ENCODE measurements at regions not wholly inside any gene's neighbourhood (a gene's known extent, or its start where the extent isn't known, plus 50 kb on each side); places are given as distances from the start of the nearest gene placed in this dataset.

DNA sequence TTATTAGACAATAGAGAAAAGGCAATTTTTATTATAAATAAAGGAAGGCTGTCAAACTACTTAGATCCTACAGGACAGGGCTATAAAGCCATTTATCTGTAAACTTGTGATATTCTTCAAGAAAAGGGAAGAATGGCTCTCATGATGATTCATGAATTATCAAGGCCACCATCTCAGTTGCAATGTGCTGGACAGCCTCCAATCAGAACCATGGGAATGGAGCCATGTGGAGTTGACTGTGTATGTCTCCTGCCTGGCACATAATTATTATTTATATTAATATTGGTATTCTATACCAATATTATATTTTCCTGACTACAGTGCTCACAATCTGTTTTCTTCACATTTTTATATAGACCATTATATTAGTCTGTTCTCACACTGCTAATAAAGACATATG lies 560.5 kb upstream of the MIR17HG start:
- no peak for TF ChIP-seq POLR2A (IDR thresholded peaks at IDR 0.05; ENCODE audit: low read length)
- TF ChIP-seq GATA1 (IDR thresholded peaks at IDR 0.05; ENCODE audit: low read depth, low read length): no peak

Measured in erythroblast (primary cell).